PC-3 (cell line): ENCODE measurements at regions not wholly inside any gene's neighbourhood (a gene's known extent, or its start where the extent isn't known, plus 50 kb on each side); places are given as distances from the start of the nearest gene placed in this dataset.
"Not testable (repeated sequence)": the region's sequence is repeated elsewhere in the genome, so short reads cannot be mapped to it uniquely, and the experiment has no call there.

Source experiments
- EZH2 ChIP-seq: fragments of 300-600 bp; sonication (generic); IDR thresholded peaks from one replicate; pipeline ENCODE4 v1.6.1; 2017; ENCODE audit warnings: antibody characterized with exemption, mild to moderate bottlenecking, low read length; ENCODE audit not compliant: unreplicated experiment
- TF ChIP-seq, protein P1 (sequence below): fragments of 300-600 bp; sonication (generic); conservative IDR thresholded peaks from 2 replicates; pipeline ENCODE4 v1.5.1; 2017; ENCODE audit warnings: antibody characterized with exemption, low read depth, mild to moderate bottlenecking, low read length

DNA sequence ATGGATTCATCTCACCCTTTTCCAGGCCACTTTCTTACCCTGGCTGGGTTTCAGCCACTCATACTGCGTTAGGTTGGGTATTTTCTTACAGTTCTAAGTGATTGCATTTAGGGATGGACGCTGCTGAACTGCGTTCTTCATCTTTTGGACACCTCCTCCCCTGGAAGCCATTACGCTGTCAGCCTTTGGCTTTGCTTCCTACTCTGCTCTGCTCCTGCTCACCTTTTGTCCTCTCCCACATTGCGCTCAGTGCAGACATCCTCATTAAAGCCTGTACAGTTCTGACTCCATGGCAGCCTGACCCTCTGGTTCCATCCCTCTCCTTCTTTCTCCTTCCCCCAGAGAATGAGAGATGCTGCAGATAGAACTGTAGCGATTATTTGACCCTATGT lies 108.9 kb downstream of the SRGAP2 start:
- TF ChIP-seq EZH2 = not testable (repeated sequence)
- TF ChIP-seq, protein P1, sequence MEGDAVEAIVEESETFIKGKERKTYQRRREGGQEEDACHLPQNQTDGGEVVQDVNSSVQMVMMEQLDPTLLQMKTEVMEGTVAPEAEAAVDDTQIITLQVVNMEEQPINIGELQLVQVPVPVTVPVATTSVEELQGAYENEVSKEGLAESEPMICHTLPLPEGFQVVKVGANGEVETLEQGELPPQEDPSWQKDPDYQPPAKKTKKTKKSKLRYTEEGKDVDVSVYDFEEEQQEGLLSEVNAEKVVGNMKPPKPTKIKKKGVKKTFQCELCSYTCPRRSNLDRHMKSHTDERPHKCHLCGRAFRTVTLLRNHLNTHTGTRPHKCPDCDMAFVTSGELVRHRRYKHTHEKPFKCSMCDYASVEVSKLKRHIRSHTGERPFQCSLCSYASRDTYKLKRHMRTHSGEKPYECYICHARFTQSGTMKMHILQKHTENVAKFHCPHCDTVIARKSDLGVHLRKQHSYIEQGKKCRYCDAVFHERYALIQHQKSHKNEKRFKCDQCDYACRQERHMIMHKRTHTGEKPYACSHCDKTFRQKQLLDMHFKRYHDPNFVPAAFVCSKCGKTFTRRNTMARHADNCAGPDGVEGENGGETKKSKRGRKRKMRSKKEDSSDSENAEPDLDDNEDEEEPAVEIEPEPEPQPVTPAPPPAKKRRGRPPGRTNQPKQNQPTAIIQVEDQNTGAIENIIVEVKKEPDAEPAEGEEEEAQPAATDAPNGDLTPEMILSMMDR = not testable (repeated sequence)
